Smooth muscle cell (in vitro differentiated cells): ENCODE measurements at regions not wholly inside any gene's neighbourhood (a gene's known extent, or its start where the extent isn't known, plus 50 kb on each side); places are given as distances from the start of the nearest gene placed in this dataset.

ENCODE experiments used
- DNase-seq: peaks from one replicate; lab custom pipeline; 2025; ENCODE audit not compliant: unreplicated experiment; lab: John Stamatoyannopoulos, UW
- H2AFZ ChIP-seq: fragments of 200-600 bp; sonication (generic); 2 replicates; pipeline ENCODE4 v1.6.0; 2016; ENCODE audit warnings: antibody characterized with exemption, low read depth, mild to moderate bottlenecking
- H3F3A ChIP-seq: fragments of 200-600 bp; sonication (generic); 2 replicates; pipeline ENCODE4 v1.6.0; 2017; ENCODE audit warnings: antibody characterized with exemption, low read depth
- H3K27ac ChIP-seq: fragments of 200-600 bp; sonication (generic); 2 replicates; pipeline ENCODE4 v1.5.1; 2016; ENCODE audit warnings: low read depth, mild to moderate bottlenecking
- H3K27me3 ChIP-seq: fragments of 200-600 bp; sonication (generic); 2 replicates; pipeline ENCODE4 v1.6.1; 2016; ENCODE audit warnings: low read depth, mild to moderate bottlenecking
- H3K36me3 ChIP-seq: fragments of 200-600 bp; sonication (generic); 2 replicates; pipeline ENCODE4 v1.5.1; 2016; ENCODE audit warnings: low read depth
- H3K4me1 ChIP-seq: fragments of 200-600 bp; sonication (generic); 2 replicates; pipeline ENCODE4 v1.5.1; 2016; ENCODE audit warnings: low read depth
- H3K4me2 ChIP-seq: fragments of 200-600 bp; sonication (generic); 2 replicates; pipeline ENCODE4 v1.6.0; 2016; ENCODE audit warnings: mild to moderate bottlenecking
- H3K4me3 ChIP-seq: fragments of 200-600 bp; sonication (generic); 2 replicates; pipeline ENCODE4 v1.5.1; 2016; ENCODE audit warnings: mild to moderate bottlenecking
- H3K79me2 ChIP-seq: fragments of 200-600 bp; sonication (generic); 2 replicates; pipeline ENCODE4 v1.6.0; 2016; ENCODE audit warnings: low read depth, mild to moderate bottlenecking
- H3K9ac ChIP-seq: fragments of 200-600 bp; sonication (generic); 2 replicates; pipeline ENCODE4 v1.6.0; 2016; ENCODE audit warnings: low read depth
- H3K9me3 ChIP-seq: fragments of 200-600 bp; sonication (generic); replicated peaks from 2 replicates; pipeline ENCODE4 v1.5.1; 2016; ENCODE audit warnings: low read depth
- H4K20me1 ChIP-seq: fragments of 200-600 bp; sonication (generic); 2 replicates; pipeline ENCODE4 v1.6.0; 2016; ENCODE audit warnings: low read depth
- WGBS: methylation state at CpG from one replicate; pipeline ENCODE4 v1.1.7; 2016; ENCODE audit warnings: low lambda C conversion rate; 5-methylcytosine and 5-hydroxymethylcytosine counted together
- TF ChIP-seq, protein P1 (sequence below): fragments of 200-600 bp; sonication (generic); IDR thresholded peaks from 2 replicates; pipeline ENCODE4 v1.5.1; 2017; ENCODE audit warnings: borderline replicate concordance, mild to moderate bottlenecking, antibody characterized with exemption; ENCODE audit not compliant: insufficient read depth, poor library complexity, severe bottlenecking

DNA sequence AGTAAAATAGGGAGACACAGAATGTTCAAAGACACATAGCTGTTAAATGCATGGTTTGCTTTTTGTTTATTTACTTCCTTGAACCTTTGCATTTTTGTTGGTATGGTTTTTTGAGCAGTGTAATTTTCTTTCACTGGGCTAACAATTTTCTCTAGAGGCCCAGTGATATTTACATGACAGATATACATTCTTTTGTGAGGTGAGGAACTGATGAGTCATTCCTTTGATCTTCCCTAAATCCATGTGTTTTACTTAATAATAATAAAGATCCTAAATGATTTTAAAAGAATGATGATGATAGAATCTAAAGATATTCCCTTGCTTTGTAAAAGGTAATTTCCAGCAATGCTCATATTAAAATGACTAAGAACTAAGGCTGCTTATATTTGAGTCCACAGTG, 188.5 kb upstream of the ANK3 start:
- H3K4me2 ChIP-seq: no peak overlapping the region
- H3K9ac ChIP-seq: no peak overlapping the region
- H3K4me3 ChIP-seq: no peak overlapping the region
- TF ChIP-seq, protein P1, sequence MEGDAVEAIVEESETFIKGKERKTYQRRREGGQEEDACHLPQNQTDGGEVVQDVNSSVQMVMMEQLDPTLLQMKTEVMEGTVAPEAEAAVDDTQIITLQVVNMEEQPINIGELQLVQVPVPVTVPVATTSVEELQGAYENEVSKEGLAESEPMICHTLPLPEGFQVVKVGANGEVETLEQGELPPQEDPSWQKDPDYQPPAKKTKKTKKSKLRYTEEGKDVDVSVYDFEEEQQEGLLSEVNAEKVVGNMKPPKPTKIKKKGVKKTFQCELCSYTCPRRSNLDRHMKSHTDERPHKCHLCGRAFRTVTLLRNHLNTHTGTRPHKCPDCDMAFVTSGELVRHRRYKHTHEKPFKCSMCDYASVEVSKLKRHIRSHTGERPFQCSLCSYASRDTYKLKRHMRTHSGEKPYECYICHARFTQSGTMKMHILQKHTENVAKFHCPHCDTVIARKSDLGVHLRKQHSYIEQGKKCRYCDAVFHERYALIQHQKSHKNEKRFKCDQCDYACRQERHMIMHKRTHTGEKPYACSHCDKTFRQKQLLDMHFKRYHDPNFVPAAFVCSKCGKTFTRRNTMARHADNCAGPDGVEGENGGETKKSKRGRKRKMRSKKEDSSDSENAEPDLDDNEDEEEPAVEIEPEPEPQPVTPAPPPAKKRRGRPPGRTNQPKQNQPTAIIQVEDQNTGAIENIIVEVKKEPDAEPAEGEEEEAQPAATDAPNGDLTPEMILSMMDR: no peak
- no peaks in the 10 kb centered on the region for H3K9me3 ChIP-seq
- no peaks in the 10 kb centered on the region for H4K20me1 ChIP-seq
- no peak for DNase-seq
- H3F3A ChIP-seq: no peaks in the 10 kb centered on the region
- no peaks in the 10 kb centered on the region for H3K27me3 ChIP-seq
- H3K79me2 ChIP-seq: no peaks in the 10 kb centered on the region
- H3K4me1 ChIP-seq: peaks cover under 1% of the 10 kb centered on the region
- H3K27ac ChIP-seq: no peak overlapping the region
- H2AFZ ChIP-seq: no peak overlapping the region
- H3K36me3 ChIP-seq: no peaks in the 10 kb centered on the region

DNA sequence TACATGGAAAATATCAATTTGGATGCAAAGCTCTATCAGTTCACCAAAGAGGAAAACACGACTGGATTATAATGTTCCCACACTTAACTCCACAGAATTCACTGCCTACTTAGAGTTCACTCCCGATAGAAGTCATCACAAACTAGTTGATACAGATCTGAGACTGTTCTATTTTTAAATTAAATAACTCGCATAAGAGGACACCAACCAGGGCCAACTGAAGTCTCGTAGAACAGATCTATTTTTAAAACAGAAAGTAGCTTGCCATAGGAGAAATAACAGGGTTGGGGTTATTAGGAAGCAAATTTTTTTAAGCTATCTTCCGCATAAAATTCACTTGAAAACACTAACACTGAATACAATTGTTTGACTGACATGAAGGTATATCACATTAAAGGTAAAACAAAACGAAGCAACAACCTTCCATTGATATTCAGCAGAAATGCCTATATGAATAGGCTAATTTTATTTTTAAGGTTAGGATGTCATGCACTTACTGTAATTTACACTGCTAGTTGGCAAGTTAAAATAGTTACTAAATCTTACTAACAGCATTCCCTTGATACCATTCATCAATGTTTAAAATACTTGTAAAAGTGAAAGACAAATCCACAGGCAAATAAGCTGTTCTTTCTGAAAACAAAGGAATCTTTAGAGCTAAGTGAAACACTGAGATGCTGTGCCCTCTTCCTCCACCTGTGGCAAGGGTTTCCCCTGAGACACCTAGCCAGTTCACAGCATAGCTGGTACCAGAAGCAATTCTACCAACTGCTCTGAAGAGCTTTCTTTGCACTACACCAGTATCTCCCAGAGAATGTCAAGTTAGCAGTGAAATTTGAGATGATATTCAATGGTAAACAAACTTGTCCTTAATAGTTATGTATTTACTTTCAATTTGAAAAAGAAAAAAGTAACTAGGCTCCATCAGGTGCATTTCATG, 186.7 kb upstream of the ANK3 start:
- Histone ChIP-seq H3K4me3 (no peak overlapping the region), H3K27ac (no peak overlapping the region), H3K27me3 (no peaks in the 10 kb centered on the region), H2AFZ (no peak overlapping the region), H3K9me3 (no peaks in the 10 kb centered on the region), H3K4me2 (no peak overlapping the region), H3F3A (peaks cover 7% of the 10 kb centered on the region), H3K9ac (no peak overlapping the region), H3K79me2 (peaks cover 2% of the 10 kb centered on the region), H3K36me3 (no peaks in the 10 kb centered on the region), H4K20me1 (no peaks in the 10 kb centered on the region), H3K4me1 (peaks cover 17% of the 10 kb centered on the region)
- DNase-seq: no peak
- 89% methylated on average over 6 of the region's 6 CpGs for WGBS
- TF ChIP-seq, protein P1: no peak

DNA sequence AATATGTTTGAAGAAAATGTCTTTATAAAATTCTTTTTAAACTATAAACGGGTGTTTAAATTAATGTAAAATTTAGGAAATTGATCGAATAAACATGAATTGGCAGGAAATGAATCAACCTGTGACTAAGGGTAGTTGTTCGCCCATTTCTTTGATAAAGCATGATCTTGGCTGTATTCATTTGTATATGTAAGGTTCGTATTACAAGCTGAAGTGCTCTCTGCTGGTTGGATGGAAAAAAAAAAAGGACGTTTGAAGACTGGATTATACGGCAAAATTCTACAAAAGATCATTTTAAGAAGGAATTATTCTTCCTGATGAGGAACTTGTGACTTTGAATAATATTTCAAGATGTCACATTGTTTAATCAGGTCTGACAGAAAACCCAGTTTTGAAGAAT, 185.4 kb upstream of the ANK3 start:
- Histone ChIP-seq H3K4me3 (no peak overlapping the region), H3K4me2 (no peak overlapping the region), H3K9ac (no peak overlapping the region), H4K20me1 (no peaks in the 10 kb centered on the region), H3K4me1 (peaks cover 17% of the 10 kb centered on the region), H3K27me3 (no peaks in the 10 kb centered on the region), H3K9me3 (no peaks in the 10 kb centered on the region), H3F3A (peaks cover 7% of the 10 kb centered on the region), H3K79me2 (peaks cover 3% of the 10 kb centered on the region), H3K36me3 (no peaks in the 10 kb centered on the region), H2AFZ (no peak overlapping the region), H3K27ac (no peak overlapping the region)
- no peak for DNase-seq
- WGBS: 93% methylated on average over 6 of the region's 6 CpGs
- TF ChIP-seq, protein P1: no peak

DNA sequence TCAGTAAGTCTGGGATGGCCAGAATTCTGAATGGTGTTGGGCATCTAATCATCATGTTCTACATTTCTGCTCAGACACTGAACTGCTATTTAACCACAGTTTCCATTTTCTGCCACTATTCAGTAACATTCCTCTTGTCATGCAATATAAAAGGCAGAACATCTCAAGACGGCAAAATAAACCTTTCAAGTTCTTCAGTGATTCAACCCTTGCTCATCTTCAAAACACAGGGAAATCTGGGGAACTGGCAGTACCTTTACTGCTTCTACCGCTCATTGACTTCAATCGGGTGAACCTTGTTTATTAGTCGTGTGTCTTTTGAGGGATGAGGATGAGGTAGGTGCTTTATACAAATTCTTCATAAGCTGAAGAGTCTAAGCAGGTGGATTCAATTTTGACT, 184.7 kb upstream of the ANK3 start:
- 90% methylated on average over 4 of the region's 4 CpGs for WGBS
- TF ChIP-seq, protein P1: no peak

More for the DNA sequence above, 184.7 kb upstream of the ANK3 start:
- H3K4me2 ChIP-seq: no peak overlapping the region
- no peaks in the 10 kb centered on the region for H3K36me3 ChIP-seq
- no peaks in the 10 kb centered on the region for H4K20me1 ChIP-seq
- peaks cover 3% of the 10 kb centered on the region for H3K79me2 ChIP-seq
- H3K4me1 ChIP-seq: peaks cover 17% of the 10 kb centered on the region
- H3F3A ChIP-seq: peaks cover 7% of the 10 kb centered on the region
- H2AFZ ChIP-seq: no peak overlapping the region
- no peak for DNase-seq
- no peak overlapping the region for H3K4me3 ChIP-seq
- H3K9me3 ChIP-seq: no peaks in the 10 kb centered on the region
- no peak overlapping the region for H3K27ac ChIP-seq
- no peak overlapping the region for H3K9ac ChIP-seq
- H3K27me3 ChIP-seq: no peaks in the 10 kb centered on the region
